GM21576 (cell line): ENCODE measurements at regions not wholly inside any gene's neighbourhood (a gene's known extent, or its start where the extent isn't known, plus 50 kb on each side); places are given as distances from the start of the nearest gene placed in this dataset.
"Not testable (repeated sequence)": the region's sequence is repeated elsewhere in the genome, so short reads cannot be mapped to it uniquely, and the experiment has no call there.

ENCODE experiments used
- ATAC-seq: cut with Tn5 transposase; IDR thresholded peaks from one replicate; pipeline ENCODE4 v1.9.1; 2021; ENCODE audit warnings: mild to moderate bottlenecking, moderate library complexity; ENCODE audit not compliant: unreplicated experiment

- ATAC-seq: no peak
Measured at GRCh38 chr5:7202846-7203245, 193.1 kb upstream of the ADCY2 start.

- ATAC-seq: no peak
Measured at GRCh38 chr5:7207979-7208378, 188.0 kb upstream of the ADCY2 start.

GRCh38 chr5:7208938-7209337, 187.0 kb upstream of the ADCY2 start:
- no peak for ATAC-seq

GRCh38 chr5:7209658-7210057, 186.3 kb upstream of the ADCY2 start:
- ATAC-seq: no peak

- no peak for ATAC-seq
Measured at GRCh38 chr5:7210549-7210948, 185.4 kb upstream of the ADCY2 start.

GRCh38 chr5:7213525-7213924, 182.4 kb upstream of the ADCY2 start:
- ATAC-seq: no peak

- no peak for ATAC-seq
Measured at GRCh38 chr5:7214906-7215416, 181.0 kb upstream of the ADCY2 start.

GRCh38 chr5:7218141-7218540, 177.8 kb upstream of the ADCY2 start:
- ATAC-seq: no peak

GRCh38 chr5:7220156-7220555, 175.8 kb upstream of the ADCY2 start:
- ATAC-seq: no peak

GRCh38 chr5:7221041-7221440, 174.9 kb upstream of the ADCY2 start:
- ATAC-seq: no peak

GRCh38 chr5:7225826-7226225, 170.1 kb upstream of the ADCY2 start:
- no peak for ATAC-seq

GRCh38 chr5:7242118-7242710, 153.7 kb upstream of the ADCY2 start:
- no peak for ATAC-seq

GRCh38 chr5:7244208-7244607, 151.7 kb upstream of the ADCY2 start:
- no peak for ATAC-seq

GRCh38 chr5:7245121-7245651, 150.8 kb upstream of the ADCY2 start:
- no peak for ATAC-seq

GRCh38 chr5:7246287-7246686, 149.7 kb upstream of the ADCY2 start:
- no peak for ATAC-seq

GRCh38 chr5:7250004-7250403, 145.9 kb upstream of the ADCY2 start:
- ATAC-seq: no peak

- ATAC-seq: no peak
Measured at GRCh38 chr5:7250611-7251010, 145.3 kb upstream of the ADCY2 start.

GRCh38 chr5:7251132-7251531, 144.8 kb upstream of the ADCY2 start:
- no peak for ATAC-seq

GRCh38 chr5:7261049-7261448, 134.9 kb upstream of the ADCY2 start:
- ATAC-seq: no peak

- no peak for ATAC-seq
Measured at GRCh38 chr5:7261900-7262299, 134.0 kb upstream of the ADCY2 start.

GRCh38 chr5:7263398-7264015, 132.4 kb upstream of the ADCY2 start:
- not testable (repeated sequence) for ATAC-seq

- ATAC-seq: not testable (repeated sequence)
Measured at GRCh38 chr5:7265776-7266175, 130.2 kb upstream of the ADCY2 start.
